ENCODE measurements at regions not wholly inside any gene's neighbourhood (a gene's known extent, or its start where the extent isn't known, plus 50 kb on each side); places are given as distances from the start of the nearest gene placed in this dataset.

GRCh38 chr16:27618165-27618564 is 68.2 kb downstream of the KATNIP start:
- BruUV-seq (replicated peaks): no TSS peak
- ChIA-PET POLR2A (ENCODE audit: low non-redundant PET) (no interaction called here), CTCF (no interaction called here)
- H3K27me3 ChIP-seq (replicated peaks; ENCODE audit: insufficient read depth, low read depth, low read length, poor library complexity): no peaks in the 10 kb centered on the region
- H3K4me3 ChIP-seq (ENCODE audit: low read depth, low read length, poor library complexity, severe bottlenecking): no peak overlapping the region
- DNase-seq (ENCODE audit: low spot score): no peak
- no peaks in the 10 kb centered on the region for H3K36me3 ChIP-seq (ENCODE audit: insufficient read depth, low read length, poor library complexity, severe bottlenecking)
- intact Hi-C loops (cut with micrococcal nuclease; ENCODE audit: unreplicated experiment): no loop called here
- no peaks in the 10 kb centered on the region for H3K9me3 ChIP-seq (ENCODE audit: low read depth, low read length, poor library complexity, severe bottlenecking)
- TF ChIP-seq CTCF (conservative IDR thresholded peaks at IDR 0.05; ENCODE audit: low read depth, low read length): no peak
- TF ChIP-seq EZH2 (IDR thresholded peaks at IDR 0.05; ENCODE audit: borderline replicate concordance, low read depth, low read length, poor library complexity, severe bottlenecking): no peak
- H3K4me1 ChIP-seq (ENCODE audit: insufficient read depth, low read length, poor library complexity, severe bottlenecking): no peaks in the 10 kb centered on the region
- H3K27ac ChIP-seq (ENCODE audit: low read depth, low read length, poor library complexity, severe bottlenecking): no peak overlapping the region

GRCh38 chr16:27618606-27619327 is 68.8 kb downstream of the KATNIP start:
- Histone ChIP-seq H3K4me1 (ENCODE audit: insufficient read depth, low read length, poor library complexity, severe bottlenecking) (no peaks in the 10 kb centered on the region), H3K27ac (ENCODE audit: low read depth, low read length, poor library complexity, severe bottlenecking) (no peak overlapping the region), H3K36me3 (ENCODE audit: insufficient read depth, low read length, poor library complexity, severe bottlenecking) (no peaks in the 10 kb centered on the region), H3K4me3 (ENCODE audit: low read depth, low read length, poor library complexity, severe bottlenecking) (no peak overlapping the region), H3K27me3 (replicated peaks; ENCODE audit: insufficient read depth, low read depth, low read length, poor library complexity) (no peaks in the 10 kb centered on the region), H3K9me3 (ENCODE audit: low read depth, low read length, poor library complexity, severe bottlenecking) (no peaks in the 10 kb centered on the region)
- ChIA-PET CTCF (no interaction called here), POLR2A (ENCODE audit: low non-redundant PET) (no interaction called here)
- no peak for DNase-seq (ENCODE audit: low spot score)
- BruUV-seq (replicated peaks): no TSS peak
- intact Hi-C loops (cut with micrococcal nuclease; ENCODE audit: unreplicated experiment): no loop called here
- TF ChIP-seq EZH2 (IDR thresholded peaks at IDR 0.05; ENCODE audit: borderline replicate concordance, low read depth, low read length, poor library complexity, severe bottlenecking) (no peak), CTCF (conservative IDR thresholded peaks at IDR 0.05; ENCODE audit: low read depth, low read length) (no peak)

DNA sequence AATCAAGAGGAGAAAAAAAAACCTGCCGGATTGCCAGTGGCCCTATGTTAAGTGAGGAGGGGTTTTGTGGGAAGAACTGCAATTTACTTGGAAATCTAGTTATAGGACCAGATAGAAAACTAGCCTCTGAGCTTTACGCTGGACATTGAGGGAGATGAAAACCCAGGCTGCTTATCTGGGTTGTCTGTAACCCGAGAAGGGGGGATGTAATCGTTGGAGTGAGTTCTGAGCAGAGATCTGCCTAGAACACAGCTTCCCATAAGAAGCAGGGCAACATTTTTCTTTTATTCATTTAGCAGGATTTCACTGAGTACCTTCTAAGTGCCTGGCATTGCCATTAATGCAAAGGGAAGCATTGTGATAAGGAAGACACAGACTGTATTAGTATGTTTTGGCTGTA is 70.6 kb downstream of the KATNIP start:
- intact Hi-C loops (cut with micrococcal nuclease; ENCODE audit: unreplicated experiment): no loop called here
- Histone ChIP-seq H3K27me3 (replicated peaks; ENCODE audit: insufficient read depth, low read depth, low read length, poor library complexity) (no peaks in the 10 kb centered on the region), H3K4me1 (ENCODE audit: insufficient read depth, low read length, poor library complexity, severe bottlenecking) (no peaks in the 10 kb centered on the region), H3K9me3 (ENCODE audit: low read depth, low read length, poor library complexity, severe bottlenecking) (no peaks in the 10 kb centered on the region), H3K4me3 (ENCODE audit: low read depth, low read length, poor library complexity, severe bottlenecking) (no peak overlapping the region), H3K36me3 (ENCODE audit: insufficient read depth, low read length, poor library complexity, severe bottlenecking) (no peaks in the 10 kb centered on the region), H3K27ac (ENCODE audit: low read depth, low read length, poor library complexity, severe bottlenecking) (no peak overlapping the region)
- DNase-seq (ENCODE audit: low spot score): no peak
- ChIA-PET POLR2A (ENCODE audit: low non-redundant PET) (no interaction called here), CTCF (no interaction called here)
- no TSS peak for BruUV-seq (replicated peaks)
- TF ChIP-seq EZH2 (IDR thresholded peaks at IDR 0.05; ENCODE audit: borderline replicate concordance, low read depth, low read length, poor library complexity, severe bottlenecking): no peak

Measured in A673 (cell line).